IMR-90 (cell line): ENCODE measurements at regions not wholly inside any gene's neighbourhood (a gene's known extent, or its start where the extent isn't known, plus 50 kb on each side); places are given as distances from the start of the nearest gene placed in this dataset.

Experiments used
- ATAC-seq: fragments of 200-7000 bp; cut with Tn5 transposase; 2 replicates; pipeline ENCODE4 v1.9.1; 2020; ENCODE audit warnings: low read depth, mild to moderate bottlenecking, moderate library complexity
- BruUV-seq: library from RNA; stranded (reverse); fragments of 400-500 nt; replicated peaks from 2 replicates; lab custom pipeline; 2021; lab: Mats Ljungman, UMichigan
- CTCF ChIA-PET: fragments of 300-600 bp; formaldehyde crosslinking; extraction: SDS; loops from one replicate; lab custom pipeline; 2021; ENCODE audit warnings: antibody characterized with exemption; lab: Yijun Ruan, JAX
- POLR2A ChIA-PET: fragments of 300-600 bp; sonication (Branson Sonifier 250); formaldehyde crosslinking; loops from one replicate; lab custom pipeline; 2022; ENCODE audit warnings: antibody characterized with exemption; ENCODE audit not compliant: unreplicated experiment; lab: Charles Lee
- DNase-seq: peaks from one replicate; pipeline ENCODE4 v3.0.0; 2013
- H2AFZ ChIP-seq: replicated peaks from 2 replicates; pipeline ENCODE3; 2013; ENCODE audit warnings: low read length, mild to moderate bottlenecking; ENCODE audit not compliant: poor library complexity
- H2AK5ac ChIP-seq: 2 replicates; pipeline ENCODE4 v1.6.1; 2013; ENCODE audit warnings: low read depth, low read length, inconsistent platforms
- H2AK9ac ChIP-seq: replicated peaks from 2 replicates; pipeline ENCODE3; 2013; ENCODE audit warnings: mild to moderate bottlenecking, low read depth, low read length, moderate library complexity; ENCODE audit not compliant: poor library complexity
- H2BK120ac ChIP-seq: 2 replicates; pipeline ENCODE4 v1.6.1; 2013; ENCODE audit warnings: low read depth, low read length, inconsistent platforms
- H2BK15ac ChIP-seq: 3 replicates; pipeline ENCODE4 v1.6.1; 2013; ENCODE audit warnings: low read depth, low read length, inconsistent platforms
- H2BK20ac ChIP-seq: 2 replicates; pipeline ENCODE4 v1.6.1; 2013; ENCODE audit warnings: low read depth, mild to moderate bottlenecking, inconsistent platforms, low read length, moderate library complexity
- H2BK5ac ChIP-seq: 2 replicates; pipeline ENCODE4 v1.6.1; 2013; ENCODE audit warnings: mild to moderate bottlenecking, low read depth, low read length, inconsistent platforms; ENCODE audit not compliant: poor library complexity, severe bottlenecking
- H3K14ac ChIP-seq: replicated peaks from 2 replicates; pipeline ENCODE4 v1.6.1; 2013; ENCODE audit warnings: low read depth, low read length, inconsistent platforms
- H3K18ac ChIP-seq: 2 replicates; pipeline ENCODE4 v1.6.1; 2013; ENCODE audit warnings: low read depth, low read length, control low read depth
- H3K23ac ChIP-seq: 2 replicates; pipeline ENCODE4 v1.6.1; 2013; ENCODE audit warnings: low read depth, low read length, inconsistent platforms
- H3K27ac ChIP-seq: 2 replicates; pipeline ENCODE4 v1.5.1; 2013; ENCODE audit warnings: mild to moderate bottlenecking, control low read depth, low read length; ENCODE audit not compliant: insufficient read depth
- H3K27me3 ChIP-seq: 2 replicates; pipeline ENCODE4 v1.6.1; 2013; ENCODE audit warnings: low read length; ENCODE audit not compliant: control insufficient read depth, insufficient read depth
- H3K36me3 ChIP-seq: 2 replicates; pipeline ENCODE4 v1.6.1; 2013; ENCODE audit warnings: low read length, mixed read lengths; ENCODE audit not compliant: control insufficient read depth, insufficient read depth
- H3K4ac ChIP-seq: 2 replicates; pipeline ENCODE4 v1.6.1; 2013; ENCODE audit warnings: low read depth, low read length, inconsistent platforms
- H3K4me1 ChIP-seq: 2 replicates; pipeline ENCODE4 v1.6.1; 2013; ENCODE audit warnings: low read length, mixed read lengths; ENCODE audit not compliant: control insufficient read depth, insufficient read depth
- H3K4me2 ChIP-seq: 2 replicates; pipeline ENCODE4 v1.6.1; 2013; ENCODE audit warnings: low read depth, mild to moderate bottlenecking, control low read depth, low read length, moderate library complexity
- H3K4me3 ChIP-seq: 2 replicates; pipeline ENCODE4 v1.5.1; 2013; ENCODE audit warnings: low read depth, mild to moderate bottlenecking, control low read depth, low read length, moderate library complexity; ENCODE audit not compliant: insufficient read depth
- H3K56ac ChIP-seq: 2 replicates; pipeline ENCODE4 v1.6.1; 2013; ENCODE audit warnings: low read length, inconsistent platforms; ENCODE audit not compliant: insufficient read depth; ENCODE audit errors: extremely low read depth
- H3K79me1 ChIP-seq, 2 experiments: 2 replicates each; pipeline ENCODE4 v1.6.1; 2013; ENCODE audit warnings: low read length in 2 of 2, inconsistent platforms in 1 of 2, low read depth in 1 of 2
- H3K9ac ChIP-seq: 2 replicates; pipeline ENCODE4 v1.6.1; 2013; ENCODE audit warnings: low read depth, low read length, control low read depth
- H3K9me1 ChIP-seq: 2 replicates; pipeline ENCODE4 v1.6.1; 2013; ENCODE audit warnings: low read length, inconsistent platforms; ENCODE audit not compliant: insufficient read depth
- H3K9me3 ChIP-seq: 2 replicates; pipeline ENCODE4 v1.6.1; 2013; ENCODE audit warnings: low read length; ENCODE audit not compliant: control insufficient read depth, insufficient read depth
- H4K20me1 ChIP-seq: 2 replicates; pipeline ENCODE4 v1.6.1; 2013; ENCODE audit warnings: low read length, inconsistent platforms; ENCODE audit not compliant: insufficient read depth
- H4K5ac ChIP-seq: 2 replicates; pipeline ENCODE4 v1.6.1; 2013; ENCODE audit warnings: mild to moderate bottlenecking, low read depth, low read length, control low read depth
- H4K8ac ChIP-seq, 2 experiments: 2 replicates each; pipeline ENCODE4 v1.6.1; 2013; ENCODE audit warnings: low read depth in 2 of 2, low read length in 2 of 2, control low read depth in 1 of 2, inconsistent platforms in 1 of 2
- H4K91ac ChIP-seq: 2 replicates; pipeline ENCODE4 v1.6.1; 2013; ENCODE audit warnings: low read depth, low read length, inconsistent platforms; ENCODE audit not compliant: insufficient read depth
- BHLHE40 ChIP-seq: fragments of 150-350 bp; IDR thresholded peaks from 2 replicates; pipeline ENCODE4 v1.6.1; 2016; ENCODE audit warnings: mild to moderate bottlenecking, low read depth, low read length
- CEBPB ChIP-seq: IDR thresholded peaks from 2 replicates; pipeline ENCODE4 v1.6.1; 2012; ENCODE audit warnings: low read depth, low read length, improper control_type of control experiment
- CHD1 ChIP-seq: IDR thresholded peaks from 2 replicates; pipeline ENCODE4 v1.6.1; 2012; ENCODE audit warnings: low read depth, low read length, improper control_type of control experiment
- FOS ChIP-seq: fragments of 150-350 bp; IDR thresholded peaks from 2 replicates; pipeline ENCODE4 v1.6.1; 2016; ENCODE audit warnings: low read depth, low read length
- MAZ ChIP-seq: IDR thresholded peaks from 2 replicates; pipeline ENCODE4 v1.6.1; 2012; ENCODE audit warnings: low read depth, mild to moderate bottlenecking, low read length, improper control_type of control experiment, moderate library complexity, borderline replicate concordance
- MXI1 ChIP-seq: IDR thresholded peaks from 2 replicates; pipeline ENCODE4 v1.6.1; 2012; ENCODE audit warnings: low read depth, mild to moderate bottlenecking, low read length, moderate library complexity, borderline replicate concordance
- NFE2L2 ChIP-seq: fragments of 150-350 bp; IDR thresholded peaks from 2 replicates; pipeline ENCODE4 v1.6.1; 2016; ENCODE audit warnings: low read depth, mild to moderate bottlenecking, low read length
- POLR2A ChIP-seq: IDR thresholded peaks from 2 replicates; pipeline ENCODE4 v1.6.1; 2012; ENCODE audit warnings: mild to moderate bottlenecking, low read depth, low read length
- RAD21 ChIP-seq: IDR thresholded peaks from 2 replicates; pipeline ENCODE4 v1.6.1; 2012; ENCODE audit warnings: low read length, improper control_type of control experiment
- RCOR1 ChIP-seq: IDR thresholded peaks from 2 replicates; pipeline ENCODE4 v1.6.1; 2012; ENCODE audit warnings: mild to moderate bottlenecking, low read length, improper control_type of control experiment; ENCODE audit not compliant: insufficient replicate concordance
- SMC3 ChIP-seq: fragments of 150-350 bp; IDR thresholded peaks from 2 replicates; pipeline ENCODE4 v1.6.1; 2016; ENCODE audit warnings: low read depth, mild to moderate bottlenecking, antibody characterized with exemption, low read length, moderate library complexity
- USF2 ChIP-seq: fragments of 150-350 bp; IDR thresholded peaks from 2 replicates; pipeline ENCODE4 v1.6.1; 2017; ENCODE audit warnings: mild to moderate bottlenecking, antibody characterized with exemption, low read length, low read depth
- WGBS, 2 experiments: methylation state at CpG; one replicate each; pipeline versions ENCODE4 v1.1.5 to v1.1.7; 2013; ENCODE audit warnings: missing lambda C conversion rate in 2 of 2; ENCODE audit not compliant: insufficient read length in 1 of 2; ENCODE audit errors: extremely low coverage in 2 of 2; 5-methylcytosine and 5-hydroxymethylcytosine counted together
- dilution Hi-C: fragments of 300-500 bp; cut with HindIII; formaldehyde crosslinking; loops from one replicate; pipeline ENCODE4 v1.14.3; 2018; ENCODE audit warnings: low sequenced_read_pairs; ENCODE audit not compliant: unreplicated experiment
- in situ Hi-C: fragments of 300-500 bp; cut with MboI; formaldehyde crosslinking; loops from 3 replicates; pipeline ENCODE4 v1.14.3; 2019; ENCODE audit warnings: low sequenced_read_pairs, inconsistent platforms, mixed read lengths
- intact Hi-C: fragments of 100-400 bp; cut with micrococcal nuclease; formaldehyde crosslinking; loops from 2 replicates; pipeline ENCODE4 v1.10.0; 2022
- TF ChIP-seq, protein P1 (sequence below): fragments of 150-350 bp; IDR thresholded peaks from 2 replicates; pipeline ENCODE4 v1.6.1; 2016; ENCODE audit warnings: low read depth, mild to moderate bottlenecking, low read length, moderate library complexity, borderline replicate concordance
- TF ChIP-seq, protein P2 (sequence below): conservative IDR thresholded peaks from 2 replicates; pipeline ENCODE4 v1.5.1; 2012; ENCODE audit warnings: mild to moderate bottlenecking, low read depth, low read length, improper control_type of control experiment

- Histone ChIP-seq H3K18ac (peak overlapping the region; percentile 31; the same call in 1 of the 2 replicates), H3K9me1 (no peaks in the 10 kb centered on the region), H4K5ac (no peak overlapping the region; the same call in 1 of the 2 replicates), H2BK120ac (no peak overlapping the region), H3K4me2 (no peak overlapping the region; the same call in 1 of the 2 replicates), H3K27ac (no peak overlapping the region), H3K9me3 (no peaks in the 10 kb centered on the region), H3K4me1 (peaks cover 9% of the 10 kb centered on the region), H2AK5ac (0 out of 2 replicates have a peak overlapping the region, but pooled peaks have one; percentile 12), H2AK9ac (no peak overlapping the region), H4K20me1 (no peaks in the 10 kb centered on the region), H3K79me1 (no peaks in the 10 kb centered on the region), H3K4me3 (no peak overlapping the region), H3K56ac (no peak overlapping the region), H2BK20ac (peak overlapping the region; percentile 4; the same call in 1 of the 2 replicates), H2AFZ (no peak overlapping the region), H4K91ac (no peak overlapping the region; the same call in 1 of the 2 replicates), H2BK15ac (no peak overlapping the region), H3K14ac (no peak overlapping the region), H3K4ac (no peak overlapping the region), H3K36me3 (no peaks in the 10 kb centered on the region), H2BK5ac (no peak overlapping the region), H3K27me3 (no peaks in the 10 kb centered on the region), H3K23ac (no peak overlapping the region), H4K8ac (no peak overlapping the region), H3K9ac (no peak overlapping the region)
- BruUV-seq: no TSS peak
- DNase-seq: peak; percentile 82
- intact Hi-C loops: no loop called here
- CTCF ChIA-PET: interaction anchor here (0.6 kb wide), 3 partner anchors 176 to 1116 kb away, joined by 3 read pairs; no protein-coding TSS in a partner anchor
- ATAC-seq: peak; percentile 58
- dilution Hi-C loops: no loop called here
- WGBS, 2 experiments: no CpG with 5 or more reads among the region's 4 CpGs
- POLR2A ChIA-PET: no interaction called here
- in situ Hi-C loops: no loop called here
- TF ChIP-seq CEBPB: peak; percentile 93
- TF ChIP-seq RCOR1: no peak
- TF ChIP-seq, protein P1, sequence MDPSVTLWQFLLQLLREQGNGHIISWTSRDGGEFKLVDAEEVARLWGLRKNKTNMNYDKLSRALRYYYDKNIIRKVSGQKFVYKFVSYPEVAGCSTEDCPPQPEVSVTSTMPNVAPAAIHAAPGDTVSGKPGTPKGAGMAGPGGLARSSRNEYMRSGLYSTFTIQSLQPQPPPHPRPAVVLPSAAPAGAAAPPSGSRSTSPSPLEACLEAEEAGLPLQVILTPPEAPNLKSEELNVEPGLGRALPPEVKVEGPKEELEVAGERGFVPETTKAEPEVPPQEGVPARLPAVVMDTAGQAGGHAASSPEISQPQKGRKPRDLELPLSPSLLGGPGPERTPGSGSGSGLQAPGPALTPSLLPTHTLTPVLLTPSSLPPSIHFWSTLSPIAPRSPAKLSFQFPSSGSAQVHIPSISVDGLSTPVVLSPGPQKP: no peak
- TF ChIP-seq MXI1: peak; percentile 37; the same call in 1 of the 2 replicates
- TF ChIP-seq USF2: no peak
- no peak for TF ChIP-seq SMC3
- no peak for TF ChIP-seq MAZ
- TF ChIP-seq CHD1: no peak
- TF ChIP-seq NFE2L2: peak; percentile 49; the same call in 1 of the 2 replicates
- TF ChIP-seq POLR2A: no peak
- TF ChIP-seq BHLHE40: no peak
- peak; percentile 56; the same call in 1 of the 2 replicates for TF ChIP-seq FOS
- no peak for TF ChIP-seq RAD21
- TF ChIP-seq, protein P2, sequence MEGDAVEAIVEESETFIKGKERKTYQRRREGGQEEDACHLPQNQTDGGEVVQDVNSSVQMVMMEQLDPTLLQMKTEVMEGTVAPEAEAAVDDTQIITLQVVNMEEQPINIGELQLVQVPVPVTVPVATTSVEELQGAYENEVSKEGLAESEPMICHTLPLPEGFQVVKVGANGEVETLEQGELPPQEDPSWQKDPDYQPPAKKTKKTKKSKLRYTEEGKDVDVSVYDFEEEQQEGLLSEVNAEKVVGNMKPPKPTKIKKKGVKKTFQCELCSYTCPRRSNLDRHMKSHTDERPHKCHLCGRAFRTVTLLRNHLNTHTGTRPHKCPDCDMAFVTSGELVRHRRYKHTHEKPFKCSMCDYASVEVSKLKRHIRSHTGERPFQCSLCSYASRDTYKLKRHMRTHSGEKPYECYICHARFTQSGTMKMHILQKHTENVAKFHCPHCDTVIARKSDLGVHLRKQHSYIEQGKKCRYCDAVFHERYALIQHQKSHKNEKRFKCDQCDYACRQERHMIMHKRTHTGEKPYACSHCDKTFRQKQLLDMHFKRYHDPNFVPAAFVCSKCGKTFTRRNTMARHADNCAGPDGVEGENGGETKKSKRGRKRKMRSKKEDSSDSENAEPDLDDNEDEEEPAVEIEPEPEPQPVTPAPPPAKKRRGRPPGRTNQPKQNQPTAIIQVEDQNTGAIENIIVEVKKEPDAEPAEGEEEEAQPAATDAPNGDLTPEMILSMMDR: no peak
These were observed 340.1 kb upstream of the PPARGC1A start for GRCh38 chr4:24229978-24230377.
